Fibroblast of lung (primary cell): ENCODE measurements at regions not wholly inside any gene's neighbourhood (a gene's known extent, or its start where the extent isn't known, plus 50 kb on each side); places are given as distances from the start of the nearest gene placed in this dataset.

Experiments
- CTCF ChIP-seq, 2 donors: IDR thresholded peaks in 1 of 2; conservative IDR thresholded peaks in 1 of 2; 1 replicate in 1 of 2; 2 replicates in 1 of 2; pipeline ENCODE4 v1.5.1; 2011 to 2012; ENCODE audit warnings: low read length in 2 of 2, control low read depth in 1 of 2, inconsistent platforms in 1 of 2, low read depth in 1 of 2, mild to moderate bottlenecking in 1 of 2
- EZH2 ChIP-seq: IDR thresholded peaks from 2 replicates; pipeline ENCODE4 v1.5.1; 2012; ENCODE audit warnings: low read length, control low read depth, mild to moderate bottlenecking; ENCODE audit errors: missing control alignments

- no peak for TF ChIP-seq CTCF (conservative IDR thresholded peaks at IDR 0.05 in 1 of 2, IDR thresholded peaks at IDR 0.05 in 1 of 2; ENCODE audit: low read depth in 1 of 2, low read length in 2 of 2)
- TF ChIP-seq EZH2 = no peak
Observed at GRCh38 chr12:16094437-16094836, 183.0 kb downstream of the SLC15A5 start.
